Upper lobe of right lung (tissue), 1 donor: ENCODE measurements at regions not wholly inside any gene's neighbourhood (a gene's known extent, or its start where the extent isn't known, plus 50 kb on each side); places are given as distances from the start of the nearest gene placed in this dataset.
A peak's percentile ranks its signal among the peaks of the same experiment; 100 is the strongest.

Source experiments
- ATAC-seq: fragments of 200-7000 bp; cut with Tn5 transposase; one replicate; pipeline ENCODE4 v1.9.1; 2020; ENCODE audit warnings: mild to moderate bottlenecking, moderate library complexity
- DNase-seq: peaks from one replicate; pipeline ENCODE4 v3.0.0-alpha.2; 2020
- H3K27ac ChIP-seq: fragments of 200-600 bp; one replicate; pipeline ENCODE4 v1.8.0; 2022
- H3K27me3 ChIP-seq: fragments of 200-600 bp; one replicate; pipeline ENCODE4 v1.8.0; 2022; ENCODE audit warnings: mild to moderate bottlenecking
- H3K36me3 ChIP-seq: fragments of 200-600 bp; one replicate; pipeline ENCODE4 v1.8.0; 2022
- H3K4me1 ChIP-seq: fragments of 200-600 bp; one replicate; pipeline ENCODE4 v1.8.0; 2022
- H3K4me3 ChIP-seq: fragments of 200-600 bp; one replicate; pipeline ENCODE4 v1.8.0; 2022; ENCODE audit warnings: mild to moderate bottlenecking
- H3K9me3 ChIP-seq: fragments of 200-600 bp; one replicate; pipeline ENCODE4 v1.8.0; 2022
- CTCF ChIP-seq: fragments of 200-600 bp; IDR thresholded peaks from one replicate; pipeline ENCODE4 v1.8.0; 2022; ENCODE audit warnings: antibody characterized with exemption
- intact Hi-C: fragments of 100-400 bp; cut with DNase I; formaldehyde crosslinking; loops from one replicate; pipeline ENCODE4 v1.11.0; 2022
- donor health status: DM: no; HTN: yes; CAD: no; lungs with severe emphysema.

- Histone ChIP-seq H3K27me3 (no peaks in the 10 kb centered on the region), H3K36me3 (no peaks in the 10 kb centered on the region), H3K27ac (no peak overlapping the region), H3K4me1 (no peaks in the 10 kb centered on the region), H3K4me3 (no peak overlapping the region), H3K9me3 (no peaks in the 10 kb centered on the region)
- DNase-seq, result no peak
- TF ChIP-seq CTCF, result no peak
- intact Hi-C loops, result no loop called here
- ATAC-seq, result peak; percentile 47
Observed at GRCh38 chr2:59734743-59735142, 818.7 kb downstream of the BCL11A start.

DNA sequence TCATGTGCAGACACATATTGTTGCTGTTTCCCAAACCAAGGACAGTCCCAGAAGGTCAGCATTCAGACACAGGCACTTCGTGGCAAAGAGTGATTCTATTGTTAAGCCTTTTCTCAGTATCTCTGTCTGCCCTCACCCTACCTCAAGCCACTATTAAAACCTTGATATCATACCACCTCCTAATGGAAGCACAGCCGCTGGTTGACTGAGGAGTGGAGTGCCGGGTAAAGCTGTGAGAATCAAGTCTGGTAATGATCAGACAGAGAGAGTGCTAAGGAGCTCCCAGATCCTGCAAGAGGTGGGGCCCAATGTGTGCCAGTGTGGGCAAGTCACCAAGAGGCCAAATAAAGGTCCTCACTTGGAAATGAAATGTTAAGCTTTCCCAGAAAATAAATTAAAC is 819.5 kb downstream of the BCL11A start:
- no peak for DNase-seq
- no peak for ATAC-seq
- Histone ChIP-seq H3K27me3 (no peaks in the 10 kb centered on the region), H3K4me3 (no peak overlapping the region), H3K4me1 (no peaks in the 10 kb centered on the region), H3K9me3 (no peaks in the 10 kb centered on the region), H3K36me3 (no peaks in the 10 kb centered on the region), H3K27ac (no peak overlapping the region)
- intact Hi-C loops, result no loop called here
- no peak for TF ChIP-seq CTCF

GRCh38 chr2:59733567-59733930 is 819.9 kb downstream of the BCL11A start:
- intact Hi-C loops, result no loop called here
- Histone ChIP-seq H3K27ac (no peak overlapping the region), H3K36me3 (no peaks in the 10 kb centered on the region), H3K4me1 (no peaks in the 10 kb centered on the region), H3K9me3 (no peaks in the 10 kb centered on the region), H3K27me3 (no peaks in the 10 kb centered on the region), H3K4me3 (no peak overlapping the region)
- no peak for DNase-seq
- TF ChIP-seq CTCF, result no peak
- no peak for ATAC-seq

DNA sequence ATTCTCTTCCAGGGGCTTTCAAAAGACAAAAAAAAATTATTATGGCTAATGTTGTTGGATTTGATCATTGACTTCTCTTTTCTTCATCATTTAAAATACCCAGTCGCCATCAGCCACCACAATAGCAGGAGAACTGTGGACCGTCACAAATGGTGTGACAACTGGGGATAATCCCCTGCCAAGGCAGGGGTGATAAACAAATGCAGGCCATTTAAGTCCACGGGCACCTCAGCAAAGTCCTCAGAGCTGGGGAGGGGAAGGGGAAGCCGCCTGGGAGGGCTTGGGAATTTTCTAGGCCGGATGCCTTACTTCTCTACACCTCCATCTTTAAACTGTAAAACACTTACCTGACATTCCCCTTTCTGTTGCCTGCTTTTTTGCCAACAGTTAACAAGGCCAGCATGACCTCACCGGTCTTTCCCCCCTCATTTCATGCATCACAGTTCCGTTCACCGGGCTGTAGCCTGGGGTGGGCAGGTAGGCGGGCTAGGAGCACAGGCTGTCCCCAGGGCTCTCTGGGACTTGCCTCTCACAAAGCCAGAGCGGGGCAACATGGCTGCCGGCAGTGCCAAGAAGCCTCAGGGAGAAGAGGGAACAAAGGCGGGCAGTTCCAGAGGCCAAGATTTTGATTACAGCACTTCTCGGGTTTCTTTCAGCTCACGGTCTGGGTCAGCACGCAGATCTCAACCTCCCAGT is 820.4 kb downstream of the BCL11A start:
- TF ChIP-seq CTCF, result no peak
- no peaks in the 10 kb centered on the region for H3K9me3 ChIP-seq
- no peak overlapping the region for H3K4me3 ChIP-seq
- H3K27me3 ChIP-seq, result no peaks in the 10 kb centered on the region
- ATAC-seq (no peak), DNase-seq (no peak)
- H3K4me1 ChIP-seq, result no peaks in the 10 kb centered on the region
- intact Hi-C loops, result no loop called here
- no peaks in the 10 kb centered on the region for H3K36me3 ChIP-seq
- H3K27ac ChIP-seq, result no peak overlapping the region

- Histone ChIP-seq H3K27ac (no peak overlapping the region), H3K36me3 (no peaks in the 10 kb centered on the region), H3K27me3 (no peaks in the 10 kb centered on the region), H3K4me3 (no peak overlapping the region), H3K4me1 (no peaks in the 10 kb centered on the region), H3K9me3 (no peaks in the 10 kb centered on the region)
- intact Hi-C loops, result no loop called here
- no peak for ATAC-seq
- no peak for DNase-seq
- no peak for TF ChIP-seq CTCF
Observed at GRCh38 chr2:59727121-59727590, 826.3 kb downstream of the BCL11A start.
